Hepatocyte (in vitro differentiated cells): ENCODE measurements at regions not wholly inside any gene's neighbourhood (a gene's known extent, or its start where the extent isn't known, plus 50 kb on each side); places are given as distances from the start of the nearest gene placed in this dataset.
A peak's percentile ranks its signal among the peaks of the same experiment; 100 is the strongest.

ENCODE experiments used
- DNase-seq: peaks from one replicate; pipeline ENCODE4 v3.0.0-alpha.2; 2016; ENCODE audit warnings: low spot score
- H2AFZ ChIP-seq: fragments of 200-600 bp; sonication (generic); 2 replicates; pipeline ENCODE4 v1.6.0; 2016; ENCODE audit warnings: antibody characterized with exemption, mild to moderate bottlenecking
- H3K27ac ChIP-seq: fragments of 200-600 bp; sonication (generic); 2 replicates; pipeline ENCODE4 v1.5.1; 2016; ENCODE audit warnings: mild to moderate bottlenecking
- H3K27me3 ChIP-seq: fragments of 200-600 bp; sonication (generic); 2 replicates; pipeline ENCODE4 v1.6.1; 2016
- H3K36me3 ChIP-seq: fragments of 200-600 bp; sonication (generic); replicated peaks from 2 replicates; pipeline ENCODE4 v1.5.1; 2016; ENCODE audit warnings: low read depth; ENCODE audit not compliant: insufficient read depth
- H3K4me1 ChIP-seq: fragments of 200-600 bp; sonication (generic); 2 replicates; pipeline ENCODE4 v1.5.1; 2016; ENCODE audit warnings: mild to moderate bottlenecking, moderate library complexity; ENCODE audit not compliant: insufficient read depth
- H3K4me2 ChIP-seq: fragments of 200-600 bp; sonication (generic); 2 replicates; pipeline ENCODE4 v1.6.0; 2016
- H3K4me3 ChIP-seq: fragments of 200-600 bp; sonication (generic); 2 replicates; pipeline ENCODE4 v1.5.1; 2016; ENCODE audit warnings: mild to moderate bottlenecking
- H3K79me2 ChIP-seq: fragments of 200-600 bp; sonication (generic); 2 replicates; pipeline ENCODE4 v1.6.0; 2017; ENCODE audit warnings: mild to moderate bottlenecking
- H3K9me2 ChIP-seq: fragments of 200-600 bp; sonication (generic); replicated peaks from 2 replicates; pipeline ENCODE4 v1.6.0; 2017; ENCODE audit warnings: mild to moderate bottlenecking; ENCODE audit not compliant: insufficient read depth
- H3K9me3 ChIP-seq: fragments of 200-600 bp; sonication (generic); 2 replicates; pipeline ENCODE4 v1.5.1; 2016; ENCODE audit warnings: low read depth, mild to moderate bottlenecking
- H4K20me1 ChIP-seq: fragments of 200-600 bp; sonication (generic); 2 replicates; pipeline ENCODE4 v1.6.0; 2016; ENCODE audit warnings: mild to moderate bottlenecking; ENCODE audit not compliant: insufficient read depth, poor library complexity, severe bottlenecking
- EZH2 ChIP-seq: fragments of 200-600 bp; sonication (generic); IDR thresholded peaks from 2 replicates; pipeline ENCODE4 v1.6.1; 2016; ENCODE audit warnings: antibody characterized with exemption, mild to moderate bottlenecking, borderline replicate concordance
- EZH2phosphoT487 ChIP-seq: fragments of 200-600 bp; sonication (generic); IDR thresholded peaks from one replicate; pipeline ENCODE4 v1.6.1; 2018; ENCODE audit warnings: antibody characterized with exemption, mild to moderate bottlenecking, low read depth, moderate library complexity; ENCODE audit not compliant: unreplicated experiment, severe bottlenecking
- WGBS: methylation state at CpG from one replicate; pipeline ENCODE4 v1.1.6; 2016; ENCODE audit warnings: low lambda C conversion rate; ENCODE audit errors: missing lambda C conversion rate; 5-methylcytosine and 5-hydroxymethylcytosine counted together
- TF ChIP-seq, protein P1 (sequence below): fragments of 200-600 bp; sonication (generic); IDR thresholded peaks from 2 replicates; pipeline ENCODE4 v1.5.1; 2016; ENCODE audit warnings: antibody characterized with exemption, mild to moderate bottlenecking; ENCODE audit not compliant: poor library complexity

GRCh38 chr5:5623397-5623796, 200.9 kb downstream of the ICE1 start:
- DNase-seq = no peak
- Histone ChIP-seq H3K4me1 (no peaks in the 10 kb centered on the region), H3K9me2 (no peaks in the 10 kb centered on the region), H3K4me2 (no peak overlapping the region), H3K27me3 (no peaks in the 10 kb centered on the region), H3K9me3 (no peaks in the 10 kb centered on the region), H4K20me1 (no peaks in the 10 kb centered on the region), H3K36me3 (no peaks in the 10 kb centered on the region), H3K27ac (no peak overlapping the region), H3K79me2 (no peaks in the 10 kb centered on the region), H3K4me3 (no peak overlapping the region), H2AFZ (no peak overlapping the region)
- 65% methylated on average over 2 of the region's 2 CpGs for WGBS
- no peak for TF ChIP-seq EZH2phosphoT487
- TF ChIP-seq, protein P1, sequence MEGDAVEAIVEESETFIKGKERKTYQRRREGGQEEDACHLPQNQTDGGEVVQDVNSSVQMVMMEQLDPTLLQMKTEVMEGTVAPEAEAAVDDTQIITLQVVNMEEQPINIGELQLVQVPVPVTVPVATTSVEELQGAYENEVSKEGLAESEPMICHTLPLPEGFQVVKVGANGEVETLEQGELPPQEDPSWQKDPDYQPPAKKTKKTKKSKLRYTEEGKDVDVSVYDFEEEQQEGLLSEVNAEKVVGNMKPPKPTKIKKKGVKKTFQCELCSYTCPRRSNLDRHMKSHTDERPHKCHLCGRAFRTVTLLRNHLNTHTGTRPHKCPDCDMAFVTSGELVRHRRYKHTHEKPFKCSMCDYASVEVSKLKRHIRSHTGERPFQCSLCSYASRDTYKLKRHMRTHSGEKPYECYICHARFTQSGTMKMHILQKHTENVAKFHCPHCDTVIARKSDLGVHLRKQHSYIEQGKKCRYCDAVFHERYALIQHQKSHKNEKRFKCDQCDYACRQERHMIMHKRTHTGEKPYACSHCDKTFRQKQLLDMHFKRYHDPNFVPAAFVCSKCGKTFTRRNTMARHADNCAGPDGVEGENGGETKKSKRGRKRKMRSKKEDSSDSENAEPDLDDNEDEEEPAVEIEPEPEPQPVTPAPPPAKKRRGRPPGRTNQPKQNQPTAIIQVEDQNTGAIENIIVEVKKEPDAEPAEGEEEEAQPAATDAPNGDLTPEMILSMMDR = no peak
- no peak for TF ChIP-seq EZH2

DNA sequence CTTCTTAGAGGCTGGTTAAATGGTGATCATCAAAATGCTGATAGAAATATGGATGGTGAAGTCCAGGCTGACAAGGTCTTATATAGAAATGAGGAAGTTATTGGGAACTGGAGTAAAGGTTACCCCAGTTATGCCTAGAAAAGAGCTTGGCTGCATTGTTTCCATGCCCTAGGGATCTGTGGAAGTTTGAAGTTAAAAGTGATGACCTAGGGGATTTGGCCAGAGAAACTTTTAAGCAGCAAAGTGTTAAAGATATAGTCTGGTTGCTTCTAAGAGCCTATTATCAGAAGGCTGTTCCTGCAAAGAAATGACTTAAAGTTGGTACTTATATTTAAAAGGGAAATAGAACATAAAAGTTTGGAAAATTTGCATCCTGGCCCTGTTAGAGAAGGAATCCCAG, 200.3 kb downstream of the ICE1 start:
- Histone ChIP-seq H3K27ac (no peak overlapping the region), H3K27me3 (no peaks in the 10 kb centered on the region), H3K4me2 (no peak overlapping the region), H3K9me2 (no peaks in the 10 kb centered on the region), H2AFZ (no peak overlapping the region), H3K4me1 (no peaks in the 10 kb centered on the region), H3K4me3 (no peak overlapping the region), H3K79me2 (no peaks in the 10 kb centered on the region), H3K9me3 (no peaks in the 10 kb centered on the region), H4K20me1 (no peaks in the 10 kb centered on the region), H3K36me3 (no peaks in the 10 kb centered on the region)
- TF ChIP-seq EZH2 (no peak), EZH2phosphoT487 (no peak)
- TF ChIP-seq, protein P1 = no peak
- DNase-seq = no peak

DNA sequence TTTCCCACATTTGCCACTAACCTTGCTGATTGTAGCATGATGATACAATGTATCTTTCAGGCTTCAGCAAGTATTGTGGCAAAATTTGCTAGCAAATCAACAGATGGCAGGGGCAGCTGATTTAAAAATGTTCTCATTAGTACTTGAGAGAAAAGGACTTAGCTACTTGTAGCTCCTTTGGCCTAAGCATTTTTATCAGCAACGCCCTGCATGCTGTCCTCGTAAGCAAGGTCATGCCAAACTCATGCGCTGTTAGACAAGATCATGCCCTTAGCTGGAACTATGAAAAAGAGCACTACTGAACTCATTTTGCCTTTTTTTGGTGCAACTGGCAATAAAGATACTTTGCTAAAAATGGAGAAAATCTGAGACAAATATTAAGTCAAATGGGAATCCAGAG, 197.1 kb downstream of the ICE1 start:
- H3K4me2 ChIP-seq = no peak overlapping the region
- H3K27me3 ChIP-seq = no peaks in the 10 kb centered on the region
- H3K79me2 ChIP-seq = no peaks in the 10 kb centered on the region
- no peaks in the 10 kb centered on the region for H4K20me1 ChIP-seq
- no peak overlapping the region for H3K27ac ChIP-seq
- no peak overlapping the region for H2AFZ ChIP-seq
- no peaks in the 10 kb centered on the region for H3K4me1 ChIP-seq
- 95% methylated on average over 3 of the region's 3 CpGs for WGBS
- no peaks in the 10 kb centered on the region for H3K9me2 ChIP-seq
- TF ChIP-seq EZH2phosphoT487 (no peak), EZH2 (no peak)
- TF ChIP-seq, protein P1 = no peak
- no peaks in the 10 kb centered on the region for H3K9me3 ChIP-seq
- no peaks in the 10 kb centered on the region for H3K36me3 ChIP-seq
- DNase-seq = no peak
- no peak overlapping the region for H3K4me3 ChIP-seq

DNA sequence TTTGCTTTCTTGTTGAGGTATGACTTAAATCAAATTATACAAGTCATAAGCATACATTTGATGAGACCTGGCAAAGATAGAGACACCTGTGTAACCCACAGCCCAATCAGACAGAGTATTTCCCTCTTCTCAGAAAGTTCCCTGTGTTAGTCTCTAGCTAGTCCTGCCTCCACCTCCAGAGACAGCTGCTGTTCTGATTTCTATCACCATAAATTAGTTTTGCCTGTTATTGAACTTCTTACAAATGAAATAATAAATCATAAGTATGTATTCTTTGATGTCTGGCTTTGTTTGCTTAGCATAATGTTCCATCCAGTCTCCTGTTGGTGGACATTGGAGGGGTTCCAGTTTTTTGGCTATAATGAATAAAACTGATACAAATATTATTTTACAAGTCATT, 194.5 kb downstream of the ICE1 start:
- TF ChIP-seq, protein P1 = no peak
- no peak for TF ChIP-seq EZH2phosphoT487
- no peak for TF ChIP-seq EZH2
- Histone ChIP-seq H3K9me2 (no peaks in the 10 kb centered on the region), H4K20me1 (no peaks in the 10 kb centered on the region), H2AFZ (no peak overlapping the region), H3K27me3 (no peaks in the 10 kb centered on the region), H3K4me1 (no peaks in the 10 kb centered on the region), H3K9me3 (no peaks in the 10 kb centered on the region), H3K4me3 (no peak overlapping the region), H3K27ac (no peak overlapping the region), H3K4me2 (peak overlapping the region; percentile 38), H3K36me3 (no peaks in the 10 kb centered on the region), H3K79me2 (no peaks in the 10 kb centered on the region)
- DNase-seq = no peak
